CD4-positive, alpha-beta T cell treated with Interferon gamma for 1 hour (primary cell): ENCODE measurements at regions not wholly inside any gene's neighbourhood (a gene's known extent, or its start where the extent isn't known, plus 50 kb on each side); places are given as distances from the start of the nearest gene placed in this dataset.

Source experiments
- DNase-seq: peaks from one replicate; pipeline ENCODE4 v3.0.0-alpha.2; 2020

GRCh38 chr5:18829539-18829938 lies 1158.5 kb downstream of the CDH18 start:
- DNase-seq: no peak

GRCh38 chr5:18850216-18850615 lies 1137.8 kb downstream of the CDH18 start:
- no peak for DNase-seq

- no peak for DNase-seq
Measured at GRCh38 chr5:18872978-18873377, 1115.0 kb downstream of the CDH18 start.

- DNase-seq: no peak
Measured at GRCh38 chr5:18876565-18876964, 1111.4 kb downstream of the CDH18 start.

GRCh38 chr5:18881615-18882014 lies 1106.4 kb downstream of the CDH18 start:
- no peak for DNase-seq

GRCh38 chr5:18882154-18882553 lies 1105.8 kb downstream of the CDH18 start:
- no peak for DNase-seq

- DNase-seq: no peak
Measured at GRCh38 chr5:18888821-18889220, 1099.2 kb downstream of the CDH18 start.

GRCh38 chr5:18900644-18901043 lies 1087.4 kb downstream of the CDH18 start:
- no peak for DNase-seq

- DNase-seq: no peak
Measured at GRCh38 chr5:18920966-18921365, 1067.0 kb downstream of the CDH18 start.

- no peak for DNase-seq
Measured at GRCh38 chr5:18932081-18932480, 1055.9 kb downstream of the CDH18 start.

- no peak for DNase-seq
Measured at GRCh38 chr5:18944771-18945170, 1043.2 kb downstream of the CDH18 start.

GRCh38 chr5:18954239-18954638 lies 1033.8 kb downstream of the CDH18 start:
- DNase-seq: no peak

GRCh38 chr5:18959535-18959934 lies 1028.5 kb downstream of the CDH18 start:
- DNase-seq: no peak

GRCh38 chr5:18961234-18961633 lies 1026.8 kb downstream of the CDH18 start:
- DNase-seq: no peak

GRCh38 chr5:18965893-18966292 lies 1022.1 kb downstream of the CDH18 start:
- DNase-seq: no peak

- DNase-seq: no peak
Measured at GRCh38 chr5:18967637-18968036, 1020.4 kb downstream of the CDH18 start.

- DNase-seq: no peak
Measured at GRCh38 chr5:18968966-18969365, 1019.0 kb downstream of the CDH18 start.

- DNase-seq: no peak
Measured at GRCh38 chr5:18970000-18970399, 1018.0 kb downstream of the CDH18 start.

- no peak for DNase-seq
Measured at GRCh38 chr5:18972177-18972576, 1015.8 kb downstream of the CDH18 start.

GRCh38 chr5:18975624-18976023 lies 1012.4 kb downstream of the CDH18 start:
- DNase-seq: no peak

- no peak for DNase-seq
Measured at GRCh38 chr5:18977880-18978279, 1010.1 kb downstream of the CDH18 start.

GRCh38 chr5:18984559-18985080 lies 1003.4 kb downstream of the CDH18 start:
- no peak for DNase-seq

- DNase-seq: no peak
Measured at GRCh38 chr5:18985171-18985758, 1002.7 kb downstream of the CDH18 start.

GRCh38 chr5:18987101-18987500 lies 1000.9 kb downstream of the CDH18 start:
- no peak for DNase-seq

- no peak for DNase-seq
Measured at GRCh38 chr5:18990852-18991251, 997.1 kb downstream of the CDH18 start.
